Epithelial cell of proximal tubule (primary cell): ENCODE measurements at regions not wholly inside any gene's neighbourhood (a gene's known extent, or its start where the extent isn't known, plus 50 kb on each side); places are given as distances from the start of the nearest gene placed in this dataset.

ENCODE experiments used
- DNase-seq: peaks from one replicate; pipeline ENCODE4 v3.0.0-alpha.2; 2011; ENCODE audit warnings: low read depth
- H3K4me3 ChIP-seq: 2 replicates; pipeline ENCODE4 v1.5.1; 2011; ENCODE audit warnings: low read depth, mild to moderate bottlenecking, low read length
- TF ChIP-seq, protein P1 (sequence below): conservative IDR thresholded peaks from 2 replicates; pipeline ENCODE4 v1.5.1; 2012; ENCODE audit warnings: low read depth, mild to moderate bottlenecking, low read length

DNA sequence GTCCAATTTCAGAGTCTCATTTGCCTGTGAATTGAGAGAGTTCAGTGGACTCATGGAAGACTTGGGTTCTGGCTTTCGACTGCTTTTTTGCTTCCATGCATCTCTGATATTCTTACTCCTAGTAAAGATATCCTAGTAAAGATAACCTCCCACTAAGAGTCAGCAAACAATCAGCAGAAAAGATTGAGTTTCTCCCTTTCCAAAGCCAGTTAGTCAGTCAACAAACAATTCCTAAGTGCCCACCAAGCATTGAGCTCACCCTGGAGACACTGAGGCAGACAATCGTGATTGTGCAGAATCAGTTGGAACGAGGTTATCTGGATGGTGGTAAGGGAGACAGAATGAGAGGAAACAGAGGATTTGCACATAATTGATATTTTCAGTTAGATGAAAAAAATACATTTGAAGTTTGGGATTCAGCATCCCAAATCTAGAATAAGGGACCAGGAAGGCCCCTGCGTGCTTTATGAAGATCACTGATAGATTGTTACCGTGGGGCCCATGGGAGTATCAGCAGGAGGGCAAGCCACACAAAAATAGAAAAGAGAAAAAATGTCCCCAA, 99.7 kb upstream of the SLC38A2 start:
- DNase-seq: no peak
- no peak overlapping the region for H3K4me3 ChIP-seq
- TF ChIP-seq, protein P1, sequence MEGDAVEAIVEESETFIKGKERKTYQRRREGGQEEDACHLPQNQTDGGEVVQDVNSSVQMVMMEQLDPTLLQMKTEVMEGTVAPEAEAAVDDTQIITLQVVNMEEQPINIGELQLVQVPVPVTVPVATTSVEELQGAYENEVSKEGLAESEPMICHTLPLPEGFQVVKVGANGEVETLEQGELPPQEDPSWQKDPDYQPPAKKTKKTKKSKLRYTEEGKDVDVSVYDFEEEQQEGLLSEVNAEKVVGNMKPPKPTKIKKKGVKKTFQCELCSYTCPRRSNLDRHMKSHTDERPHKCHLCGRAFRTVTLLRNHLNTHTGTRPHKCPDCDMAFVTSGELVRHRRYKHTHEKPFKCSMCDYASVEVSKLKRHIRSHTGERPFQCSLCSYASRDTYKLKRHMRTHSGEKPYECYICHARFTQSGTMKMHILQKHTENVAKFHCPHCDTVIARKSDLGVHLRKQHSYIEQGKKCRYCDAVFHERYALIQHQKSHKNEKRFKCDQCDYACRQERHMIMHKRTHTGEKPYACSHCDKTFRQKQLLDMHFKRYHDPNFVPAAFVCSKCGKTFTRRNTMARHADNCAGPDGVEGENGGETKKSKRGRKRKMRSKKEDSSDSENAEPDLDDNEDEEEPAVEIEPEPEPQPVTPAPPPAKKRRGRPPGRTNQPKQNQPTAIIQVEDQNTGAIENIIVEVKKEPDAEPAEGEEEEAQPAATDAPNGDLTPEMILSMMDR: no peak

DNA sequence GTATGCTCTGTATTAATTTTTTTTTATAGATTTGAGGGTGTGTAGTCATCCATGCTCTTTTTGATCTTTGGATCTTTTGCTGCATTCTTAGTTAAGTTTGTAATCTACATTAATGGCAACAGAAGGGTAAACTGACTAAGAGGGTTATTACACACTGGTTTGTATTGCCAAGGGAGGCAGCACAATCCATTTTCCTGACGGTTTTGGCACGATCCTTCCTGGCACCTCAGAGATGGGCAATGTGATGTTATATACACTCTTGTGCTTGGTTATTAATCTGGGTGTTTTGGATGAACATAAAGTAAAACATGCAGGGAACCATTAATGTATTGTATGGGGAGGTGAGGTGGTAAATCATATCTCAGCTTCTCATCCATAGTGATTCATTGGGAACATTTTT, 98.8 kb upstream of the SLC38A2 start:
- TF ChIP-seq, protein P1: no peak
- no peak for DNase-seq
- H3K4me3 ChIP-seq: no peak overlapping the region

DNA sequence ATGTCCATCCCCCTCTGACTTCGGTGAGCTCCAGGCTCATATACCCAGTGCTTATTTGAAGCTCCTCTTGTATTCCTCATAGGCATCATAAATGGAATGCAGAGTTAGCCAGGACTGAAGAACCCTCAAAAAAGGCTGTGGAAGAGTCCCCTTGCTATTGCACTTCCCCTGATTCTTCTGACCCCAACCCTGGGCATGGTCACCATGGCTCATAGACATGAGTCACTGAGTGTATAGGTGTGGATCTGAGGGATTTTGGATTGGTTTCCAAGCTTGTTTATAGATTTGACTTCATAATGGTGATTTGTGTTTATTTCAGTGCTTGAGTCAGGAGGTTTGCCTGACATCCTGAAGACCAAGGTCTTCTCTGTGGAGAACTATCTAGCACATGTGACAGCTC, 98.4 kb upstream of the SLC38A2 start:
- TF ChIP-seq, protein P1: no peak
- no peak for DNase-seq
- no peak overlapping the region for H3K4me3 ChIP-seq

DNA sequence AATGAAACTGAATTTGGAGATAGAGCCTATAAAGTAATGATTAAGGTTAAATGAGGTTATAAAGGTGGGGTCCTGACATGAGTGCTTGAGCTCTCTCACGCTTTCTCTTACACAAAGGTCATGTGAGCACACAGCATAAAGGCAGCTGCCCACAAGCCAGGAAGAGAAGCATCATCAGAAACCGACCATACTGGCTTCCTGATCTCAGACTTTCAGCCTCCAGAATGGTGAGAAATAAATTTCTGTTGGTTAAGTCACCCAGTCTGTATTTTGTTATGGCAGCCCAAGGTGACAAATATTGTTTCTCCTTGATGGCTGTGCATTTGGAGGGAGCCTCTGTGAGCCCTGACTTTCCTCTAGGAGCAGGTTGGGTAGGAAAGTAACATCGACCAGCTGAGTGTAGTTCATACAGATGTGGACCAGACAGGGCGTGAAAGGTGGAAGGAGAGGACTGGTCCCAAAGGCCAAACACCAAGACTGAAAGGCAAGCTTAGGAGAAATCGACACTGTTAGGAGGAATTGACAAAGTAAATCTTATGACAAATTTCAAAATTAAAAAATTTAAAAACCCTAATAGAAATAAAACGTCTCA, 97.6 kb upstream of the SLC38A2 start:
- no peak for DNase-seq
- H3K4me3 ChIP-seq: no peak overlapping the region
- TF ChIP-seq, protein P1: no peak

DNA sequence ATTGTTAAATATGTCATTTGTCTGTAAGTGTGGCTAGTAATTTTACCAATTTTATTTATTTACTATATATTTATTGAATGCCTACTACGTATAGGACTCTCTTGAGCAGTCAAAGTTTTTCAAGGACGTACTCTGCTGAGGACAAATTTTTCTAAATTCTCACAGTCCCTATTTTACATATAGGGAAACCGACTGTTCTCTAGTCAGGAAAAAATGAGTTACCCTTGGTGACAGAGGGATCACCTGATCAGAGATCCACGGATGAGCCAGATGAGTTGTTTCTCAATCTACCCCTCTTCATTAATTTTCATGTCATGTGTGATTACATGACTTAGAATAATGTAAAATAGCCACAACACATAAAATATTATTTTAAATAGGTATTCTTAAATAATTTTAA, 96.2 kb upstream of the SLC38A2 start:
- DNase-seq: no peak
- no peak overlapping the region for H3K4me3 ChIP-seq
- TF ChIP-seq, protein P1: no peak

DNA sequence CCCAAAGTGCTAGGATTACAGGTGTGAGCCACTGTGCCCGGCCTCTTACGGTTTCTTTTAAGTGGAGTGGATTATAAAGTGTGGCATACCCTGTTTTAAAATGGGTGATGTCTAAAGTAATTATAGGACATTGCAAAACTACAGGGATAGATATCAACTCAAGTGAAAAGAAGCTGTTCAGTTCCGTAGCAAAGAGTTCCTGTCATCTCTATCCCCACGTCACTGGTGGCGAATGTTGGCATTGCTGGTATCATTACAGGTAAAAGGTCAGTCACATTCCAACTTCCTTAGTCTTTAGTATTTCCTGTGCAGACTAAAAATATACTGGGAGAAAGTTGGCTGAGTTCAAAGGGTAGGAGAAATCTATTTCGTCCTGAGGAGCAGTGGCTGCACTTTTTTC, 95.6 kb upstream of the SLC38A2 start:
- DNase-seq: no peak
- no peak overlapping the region for H3K4me3 ChIP-seq
- TF ChIP-seq, protein P1: no peak

DNA sequence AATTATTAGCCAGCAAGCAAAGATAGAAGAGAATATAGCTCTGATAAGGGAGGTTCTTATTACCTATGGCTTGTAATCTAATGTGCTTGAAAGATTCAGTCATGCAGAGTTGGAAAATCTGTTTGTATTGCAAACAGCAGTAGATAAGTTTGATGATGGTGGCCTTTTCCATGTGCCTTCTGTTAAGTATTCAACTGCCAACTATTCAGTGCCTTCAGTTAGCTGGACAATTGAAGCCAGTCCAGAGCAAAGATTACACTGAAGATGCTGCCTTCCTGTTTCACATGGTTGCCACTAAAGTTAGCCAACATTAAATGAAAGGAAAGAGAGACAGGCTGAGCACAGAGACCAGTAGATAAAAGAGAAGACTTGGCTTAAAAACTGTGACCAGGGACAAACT, 92.7 kb upstream of the SLC38A2 start:
- no peak overlapping the region for H3K4me3 ChIP-seq
- TF ChIP-seq, protein P1: no peak
- DNase-seq: no peak
